GM21526 (cell line): ENCODE measurements at regions not wholly inside any gene's neighbourhood (a gene's known extent, or its start where the extent isn't known, plus 50 kb on each side); places are given as distances from the start of the nearest gene placed in this dataset.

Experiments
- ATAC-seq: cut with Tn5 transposase; IDR thresholded peaks from one replicate; pipeline ENCODE4 v1.9.1; 2021; ENCODE audit warnings: moderate library complexity; ENCODE audit not compliant: unreplicated experiment, low FRiP score

GRCh38 chr2:176534798-176535466, 265.7 kb downstream of the MTX2 start:
- ATAC-seq = no peak

GRCh38 chr2:176535467-176536113, 266.3 kb downstream of the MTX2 start:
- no peak for ATAC-seq

- ATAC-seq = no peak
Measured at GRCh38 chr2:176536439-176537133, 267.3 kb downstream of the MTX2 start.

GRCh38 chr2:176537932-176538331, 268.7 kb downstream of the MTX2 start:
- ATAC-seq = no peak

- no peak for ATAC-seq
Measured at GRCh38 chr2:176540995-176541394, 271.8 kb downstream of the MTX2 start.

- no peak for ATAC-seq
Measured at GRCh38 chr2:176542476-176542875, 273.2 kb downstream of the MTX2 start.

- ATAC-seq = no peak
Measured at GRCh38 chr2:176544557-176544956, 275.3 kb downstream of the MTX2 start.

GRCh38 chr2:176544991-176545956, 276.0 kb downstream of the MTX2 start:
- no peak for ATAC-seq

GRCh38 chr2:176546550-176546949, 277.3 kb downstream of the MTX2 start:
- no peak for ATAC-seq

- ATAC-seq = no peak
Measured at GRCh38 chr2:176552501-176553135, 283.4 kb downstream of the MTX2 start.

- ATAC-seq = no peak
Measured at GRCh38 chr2:176553685-176554100, 284.5 kb downstream of the MTX2 start.

GRCh38 chr2:176554101-176555048, 285.1 kb downstream of the MTX2 start:
- no peak for ATAC-seq

- ATAC-seq = no peak
Measured at GRCh38 chr2:176555112-176555511, 285.9 kb downstream of the MTX2 start.

GRCh38 chr2:176555781-176556180, 286.5 kb downstream of the MTX2 start:
- ATAC-seq = no peak

GRCh38 chr2:176556373-176556772, 287.1 kb downstream of the MTX2 start:
- no peak for ATAC-seq

GRCh38 chr2:176557821-176558220, 288.6 kb downstream of the MTX2 start:
- no peak for ATAC-seq

- no peak for ATAC-seq
Measured at GRCh38 chr2:176558574-176559140, 289.4 kb downstream of the MTX2 start.

GRCh38 chr2:176560296-176560695, 291.1 kb downstream of the MTX2 start:
- no peak for ATAC-seq

GRCh38 chr2:176561706-176562105, 292.5 kb downstream of the MTX2 start:
- no peak for ATAC-seq
